ENCODE measurements at regions not wholly inside any gene's neighbourhood (a gene's known extent, or its start where the extent isn't known, plus 50 kb on each side); places are given as distances from the start of the nearest gene placed in this dataset.
A peak's percentile ranks its signal among the peaks of the same experiment; 100 is the strongest.

- Histone ChIP-seq H3K36me3 (no peaks in the 10 kb centered on the region), H3K9me3 (no peaks in the 10 kb centered on the region), H3K27me3 (no peaks in the 10 kb centered on the region), H3K4me3 (no peak overlapping the region), H3K27ac (no peak overlapping the region), H3K4me1 (no peaks in the 10 kb centered on the region)
- DNase-seq = peak in 1 of 6 donors; percentile 3
- FAIRE-seq = no peak
- TF ChIP-seq CTCF (IDR thresholded peaks at IDR 0.05) = no peak
- intact Hi-C loops (cut with DNase I) = no loop called here
- ATAC-seq = no peak
- WGBS, 2 donors = 72 to 83% methylated on average over 16 of the region's 16 CpGs
Measured at GRCh38 chr2:240219208-240219890, 78.9 kb upstream of the OTOS start.

GRCh38 chr2:240220371-240220770 lies 79.9 kb upstream of the OTOS start:
- ATAC-seq (peak in 1 of 4 donors; percentile 34), FAIRE-seq (no peak), DNase-seq (peak in 1 of 6 donors; percentile 8)
- Histone ChIP-seq H3K9me3 (no peaks in the 10 kb centered on the region), H3K4me3 (no peak overlapping the region), H3K4me1 (no peaks in the 10 kb centered on the region), H3K36me3 (no peaks in the 10 kb centered on the region), H3K27ac (no peak overlapping the region), H3K27me3 (no peaks in the 10 kb centered on the region)
- intact Hi-C loops (cut with DNase I) = loop anchor here in 2 of 3 donors (10.0 kb wide), 2 partner anchors 124 to 224 kb away; no protein-coding TSS in a partner anchor
- no peak for TF ChIP-seq CTCF (IDR thresholded peaks at IDR 0.05)
- WGBS, 2 donors = 28 to 42% methylated on average over 3 of the region's 3 CpGs

GRCh38 chr2:240223631-240224030 lies 83.2 kb upstream of the OTOS start:
- H3K36me3 ChIP-seq = no peaks in the 10 kb centered on the region
- WGBS, 2 donors = 59 to 64% methylated on average over 7 of the region's 7 CpGs
- H3K9me3 ChIP-seq = no peaks in the 10 kb centered on the region
- no peaks in the 10 kb centered on the region for H3K4me1 ChIP-seq
- FAIRE-seq (no peak), ATAC-seq (no peak), DNase-seq (peak in 1 of 6 donors; percentile 2)
- H3K27me3 ChIP-seq = no peaks in the 10 kb centered on the region
- no peak overlapping the region for H3K4me3 ChIP-seq
- no peak for TF ChIP-seq CTCF (IDR thresholded peaks at IDR 0.05)
- H3K27ac ChIP-seq = no peak overlapping the region
- intact Hi-C loops (cut with DNase I) = loop anchor here in 2 of 3 donors (10.0 kb wide), 2 partner anchors 121 to 221 kb away; no protein-coding TSS in a partner anchor

- ATAC-seq = no peak
- intact Hi-C loops (cut with DNase I) = loop anchor here in 2 of 3 donors (10.0 kb wide), 2 partner anchors 120 to 220 kb away; no protein-coding TSS in a partner anchor
- Histone ChIP-seq H3K27ac (no peak overlapping the region), H3K4me1 (no peaks in the 10 kb centered on the region), H3K4me3 (no peak overlapping the region), H3K27me3 (no peaks in the 10 kb centered on the region), H3K9me3 (no peaks in the 10 kb centered on the region), H3K36me3 (no peaks in the 10 kb centered on the region)
- WGBS, 2 donors = 72 to 79% methylated on average over 5 of the region's 5 CpGs
- no peak for DNase-seq
- FAIRE-seq = no peak
- TF ChIP-seq CTCF (IDR thresholded peaks at IDR 0.05) = no peak
Measured at GRCh38 chr2:240224676-240225075, 84.2 kb upstream of the OTOS start.

GRCh38 chr2:240225131-240225530 lies 84.7 kb upstream of the OTOS start:
- H3K27ac ChIP-seq = no peak overlapping the region
- no peak overlapping the region for H3K4me3 ChIP-seq
- no peaks in the 10 kb centered on the region for H3K4me1 ChIP-seq
- WGBS, 2 donors = 60 to 74% methylated on average over 4 of the region's 4 CpGs
- no peaks in the 10 kb centered on the region for H3K27me3 ChIP-seq
- intact Hi-C loops (cut with DNase I) = loop anchor here in 2 of 3 donors (10.0 kb wide), 2 partner anchors 120 to 220 kb away; no protein-coding TSS in a partner anchor
- ATAC-seq (no peak), DNase-seq (peak in 1 of 6 donors; percentile 3), FAIRE-seq (no peak)
- H3K9me3 ChIP-seq = no peaks in the 10 kb centered on the region
- TF ChIP-seq CTCF (IDR thresholded peaks at IDR 0.05) = no peak
- H3K36me3 ChIP-seq = no peaks in the 10 kb centered on the region

All from pancreas (tissue), 10 donors.